Stimulated activated CD4-positive, alpha-beta T cell treated with anti-CD3 and anti-CD28 coated beads, TNF-alpha, amount 100 ng/mL, for 48 hours (primary cell): ENCODE measurements at regions not wholly inside any gene's neighbourhood (a gene's known extent, or its start where the extent isn't known, plus 50 kb on each side); places are given as distances from the start of the nearest gene placed in this dataset.
"Not testable (repeated sequence)": the region's sequence is repeated elsewhere in the genome, so short reads cannot be mapped to it uniquely, and the experiment has no call there.

Experiments used
- DNase-seq, 3 donors: peaks; one replicate each; pipeline ENCODE4 v3.0.0-alpha.2; 2020; ENCODE audit warnings: low read depth in 3 of 3

GRCh38 chr1:241447031-241447644 lies 72.4 kb downstream of the FH start:
- no peak for DNase-seq

- DNase-seq = no peak
Observed at GRCh38 chr1:241444836-241445235, 74.7 kb downstream of the FH start.

GRCh38 chr1:241443561-241443960 lies 76.0 kb downstream of the FH start:
- no peak for DNase-seq

- DNase-seq = no peak
Observed at GRCh38 chr1:241442686-241443085, 76.9 kb downstream of the FH start.

- no peak for DNase-seq
Observed at GRCh38 chr1:241440904-241441303, 78.7 kb downstream of the FH start.

- DNase-seq = not testable (repeated sequence)
Observed at GRCh38 chr1:241438686-241439085, 80.9 kb downstream of the FH start.

- DNase-seq = no peak
Observed at GRCh38 chr1:241432241-241432640, 75.2 kb upstream of the RGS7 start.

GRCh38 chr1:241425091-241425490 lies 68.1 kb upstream of the RGS7 start:
- not testable (repeated sequence) for DNase-seq

- DNase-seq = no peak
Observed at GRCh38 chr1:241424480-241424971, 67.5 kb upstream of the RGS7 start.

- peak in 1 of 3 donors; percentile 7 for DNase-seq
Observed at GRCh38 chr1:241423541-241424479, 66.8 kb upstream of the RGS7 start.

GRCh38 chr1:241422470-241422869 lies 65.5 kb upstream of the RGS7 start:
- DNase-seq = no peak

- DNase-seq = no peak
Observed at GRCh38 chr1:241419986-241420385, 63.0 kb upstream of the RGS7 start.

- no peak for DNase-seq
Observed at GRCh38 chr1:241417258-241417657, 60.3 kb upstream of the RGS7 start.

- no peak for DNase-seq
Observed at GRCh38 chr1:241413974-241414373, 57.0 kb upstream of the RGS7 start.

GRCh38 chr1:241413386-241413785 lies 56.4 kb upstream of the RGS7 start:
- no peak for DNase-seq

GRCh38 chr1:241412646-241413045 lies 55.6 kb upstream of the RGS7 start:
- no peak for DNase-seq

GRCh38 chr1:241411776-241412338 lies 54.9 kb upstream of the RGS7 start:
- DNase-seq = no peak

- no peak for DNase-seq
Observed at GRCh38 chr1:241411056-241411775, 54.2 kb upstream of the RGS7 start.

- no peak for DNase-seq
Observed at GRCh38 chr1:241408170-241408569, 51.2 kb upstream of the RGS7 start.
